Left kidney (tissue), 1 donor: ENCODE measurements at regions not wholly inside any gene's neighbourhood (a gene's known extent, or its start where the extent isn't known, plus 50 kb on each side); places are given as distances from the start of the nearest gene placed in this dataset.

Experiments
- DNase-seq: peaks from one replicate; pipeline ENCODE4 v3.0.0-alpha.2; 2013

GRCh38 chr6:167567142-167568033 is 242.5 kb downstream of the TTLL2 start:
- no peak for DNase-seq

- no peak for DNase-seq
Measured at GRCh38 chr6:167568407-167569024, 243.6 kb downstream of the TTLL2 start.

- DNase-seq, result no peak
Measured at GRCh38 chr6:167569041-167569805, 244.3 kb downstream of the TTLL2 start.

GRCh38 chr6:167569879-167570278 is 245.0 kb downstream of the TTLL2 start:
- DNase-seq, result no peak

GRCh38 chr6:167570460-167571400 is 245.8 kb downstream of the TTLL2 start:
- no peak for DNase-seq

- no peak for DNase-seq
Measured at GRCh38 chr6:167571550-167571949, 246.7 kb downstream of the TTLL2 start.

GRCh38 chr6:167572106-167572505 is 247.2 kb downstream of the TTLL2 start:
- no peak for DNase-seq

- no peak for DNase-seq
Measured at GRCh38 chr6:167572841-167573271, 248.0 kb downstream of the TTLL2 start.

- no peak for DNase-seq
Measured at GRCh38 chr6:167573461-167574215, 248.8 kb downstream of the TTLL2 start.

GRCh38 chr6:167574431-167575151 is 249.7 kb downstream of the TTLL2 start:
- no peak for DNase-seq

GRCh38 chr6:167575158-167575696 is 250.3 kb downstream of the TTLL2 start:
- no peak for DNase-seq

- DNase-seq, result no peak
Measured at GRCh38 chr6:167576050-167576741, 250.5 kb upstream of the AFDN start.

GRCh38 chr6:167576828-167577503 is 249.7 kb upstream of the AFDN start:
- DNase-seq, result no peak

- DNase-seq, result no peak
Measured at GRCh38 chr6:167577891-167578361, 248.8 kb upstream of the AFDN start.

- no peak for DNase-seq
Measured at GRCh38 chr6:167578371-167578901, 248.3 kb upstream of the AFDN start.

- DNase-seq, result no peak
Measured at GRCh38 chr6:167579806-167580618, 246.7 kb upstream of the AFDN start.

GRCh38 chr6:167580619-167580911 is 246.1 kb upstream of the AFDN start:
- DNase-seq, result no peak
